Common myeloid progenitor, CD34-positive (primary cell): ENCODE measurements at regions not wholly inside any gene's neighbourhood (a gene's known extent, or its start where the extent isn't known, plus 50 kb on each side); places are given as distances from the start of the nearest gene placed in this dataset.
"Not testable (repeated sequence)": the region's sequence is repeated elsewhere in the genome, so short reads cannot be mapped to it uniquely, and the experiment has no call there.

ENCODE experiments used
- CTCF ChIA-PET: fragments of 350-600 bp; sonication (Branson Sonifier 250); formaldehyde crosslinking; loops from one replicate; lab custom pipeline; 2021; ENCODE audit warnings: antibody characterized with exemption; lab: Charles Lee
- POLR2A ChIA-PET: fragments of 350-600 bp; sonication (Branson Sonifier 250); formaldehyde crosslinking; loops from one replicate; lab custom pipeline; 2021; ENCODE audit warnings: antibody characterized with exemption; lab: Charles Lee
- DNase-seq, 3 donors: peaks; one replicate each; pipeline versions ENCODE4 v3.0.0 to v3.0.0-alpha.2; 2013
- H3K27ac ChIP-seq, 2 experiments: 1 replicate in 1 of 2; 2 replicates in 1 of 2; pipeline ENCODE4 v1.7.0; 2013; ENCODE audit warnings: inconsistent platforms in 2 of 2, low read length in 2 of 2, mild to moderate bottlenecking in 2 of 2, low read depth in 1 of 2, moderate library complexity in 1 of 2; ENCODE audit not compliant: severe bottlenecking in 2 of 2, insufficient read depth in 1 of 2, poor library complexity in 1 of 2
- H3K27me3 ChIP-seq, 5 experiments: replicated peaks in 2 of 5; 1 replicate in 3 of 5; 2 replicates in 2 of 5; pipeline versions ENCODE4 v1.6.1 to v1.7.0; 2013; ENCODE audit warnings: low read length in 4 of 5, mild to moderate bottlenecking in 2 of 5, moderate library complexity in 2 of 5, inconsistent platforms in 1 of 5; ENCODE audit not compliant: insufficient read depth in 5 of 5, control insufficient read depth in 4 of 5
- H3K36me3 ChIP-seq, 4 experiments: 1 replicate in 2 of 4; 2 replicates in 2 of 4; pipeline versions ENCODE4 v1.6.1 to v1.7.0; 2013; ENCODE audit warnings: low read length in 3 of 4, control low read depth in 1 of 4, mild to moderate bottlenecking in 1 of 4; ENCODE audit not compliant: control insufficient read depth in 4 of 4, insufficient read depth in 4 of 4
- H3K4me1 ChIP-seq, 4 experiments: 1 replicate in 3 of 4; 2 replicates in 1 of 4; pipeline versions ENCODE4 v1.6.1 to v1.7.1; 2013; ENCODE audit warnings: low read length in 3 of 4, mild to moderate bottlenecking in 3 of 4, control low read depth in 1 of 4, inconsistent platforms in 1 of 4, moderate library complexity in 1 of 4; ENCODE audit not compliant: control insufficient read depth in 4 of 4, insufficient read depth in 4 of 4; ENCODE audit errors: control extremely low read depth in 1 of 4
- H3K4me3 ChIP-seq, 7 experiments: 1 replicate in 4 of 7; 2 replicates in 3 of 7; pipeline versions ENCODE4 v1.5.1 to v1.7.0; 2013; ENCODE audit warnings: mild to moderate bottlenecking in 7 of 7, low read length in 6 of 7, moderate library complexity in 6 of 7, inconsistent platforms in 2 of 7, low read depth in 2 of 7, control low read depth in 1 of 7; ENCODE audit not compliant: insufficient read depth in 4 of 7, control insufficient read depth in 1 of 7; ENCODE audit errors: extremely low read depth in 1 of 7
- H3K9me3 ChIP-seq, 5 experiments: 1 replicate in 4 of 5; 2 replicates in 1 of 5; pipeline versions ENCODE4 v1.6.1 to v1.7.1; 2013; ENCODE audit warnings: low read length in 4 of 5, mild to moderate bottlenecking in 2 of 5, inconsistent platforms in 1 of 5, low read depth in 1 of 5, moderate library complexity in 1 of 5; ENCODE audit not compliant: control insufficient read depth in 4 of 5, insufficient read depth in 2 of 5; ENCODE audit errors: control extremely low read depth in 1 of 5
- WGBS: methylation state at CpG from one replicate; pipeline ENCODE4 v1.1.5; 2013; ENCODE audit not compliant: insufficient coverage; 5-methylcytosine and 5-hydroxymethylcytosine counted together

DNA sequence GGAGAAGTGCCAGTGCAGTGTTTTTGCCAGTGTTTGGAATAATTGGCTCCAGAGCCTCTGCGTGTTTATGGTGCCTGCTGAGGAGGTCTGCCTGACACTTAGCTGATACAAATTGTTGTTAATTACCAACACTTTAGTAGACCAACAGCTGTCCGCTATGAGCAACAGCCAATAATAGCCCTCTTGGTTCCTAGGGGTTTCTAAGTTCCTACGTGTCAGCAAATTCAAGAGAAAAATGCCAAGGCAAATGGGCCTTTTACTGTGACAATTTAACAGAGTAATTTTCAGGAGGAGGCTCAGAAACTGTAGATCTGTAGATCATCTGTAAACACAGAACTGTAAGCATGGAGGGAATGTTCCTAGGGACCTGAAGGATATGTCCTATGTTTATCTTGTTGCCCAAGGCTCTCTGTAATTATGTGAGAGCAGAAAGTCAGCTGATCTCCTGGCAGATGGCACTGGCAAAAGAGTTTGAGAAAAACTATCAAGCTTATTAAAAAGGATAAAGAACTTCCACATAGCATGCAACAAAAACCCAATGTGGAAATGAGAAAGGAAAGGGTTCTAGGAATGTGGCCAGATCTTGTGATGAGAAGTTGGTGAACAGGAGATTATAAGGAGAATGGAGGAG, 157.7 kb downstream of the GJA1 start:
- WGBS, result 68% methylated on average over 3 of the region's 3 CpGs
- no peak for DNase-seq
- Histone ChIP-seq H3K36me3 (no peaks in the 10 kb centered on the region), H3K9me3 (no peaks in the 10 kb centered on the region), H3K4me1 (no peaks in the 10 kb centered on the region), H3K27ac (no peak overlapping the region), H3K4me3 (no peak overlapping the region), H3K27me3 (no peaks in the 10 kb centered on the region)
- ChIA-PET CTCF (no interaction called here), POLR2A (no interaction called here)

DNA sequence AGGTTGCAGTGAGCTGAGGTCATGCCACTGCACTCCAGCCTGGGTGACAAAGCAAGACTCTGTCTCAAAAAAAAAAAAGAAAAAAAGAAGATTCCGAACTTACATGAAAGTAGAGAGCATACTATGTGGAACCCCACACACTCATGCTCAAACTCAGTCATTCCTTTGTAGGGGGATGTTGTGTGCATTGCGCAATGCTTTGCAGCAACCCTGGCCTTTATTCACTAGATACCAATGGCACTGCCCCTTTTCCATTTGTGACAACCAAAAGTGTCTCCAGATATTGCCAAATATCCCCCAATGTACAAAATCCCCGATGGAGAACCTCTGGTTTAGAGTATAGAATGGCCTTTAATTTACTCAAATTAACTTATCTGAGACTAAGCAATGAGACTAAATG, 158.6 kb downstream of the GJA1 start:
- no peaks in the 10 kb centered on the region for H3K36me3 ChIP-seq
- CTCF ChIA-PET, result no interaction called here
- no peak overlapping the region for H3K27ac ChIP-seq
- DNase-seq, result no peak
- POLR2A ChIA-PET, result no interaction called here
- no peaks in the 10 kb centered on the region for H3K9me3 ChIP-seq
- H3K27me3 ChIP-seq, result no peaks in the 10 kb centered on the region
- no peak overlapping the region for H3K4me3 ChIP-seq
- no CpG with 5 or more reads among the region's 3 CpGs for WGBS
- H3K4me1 ChIP-seq, result no peaks in the 10 kb centered on the region

DNA sequence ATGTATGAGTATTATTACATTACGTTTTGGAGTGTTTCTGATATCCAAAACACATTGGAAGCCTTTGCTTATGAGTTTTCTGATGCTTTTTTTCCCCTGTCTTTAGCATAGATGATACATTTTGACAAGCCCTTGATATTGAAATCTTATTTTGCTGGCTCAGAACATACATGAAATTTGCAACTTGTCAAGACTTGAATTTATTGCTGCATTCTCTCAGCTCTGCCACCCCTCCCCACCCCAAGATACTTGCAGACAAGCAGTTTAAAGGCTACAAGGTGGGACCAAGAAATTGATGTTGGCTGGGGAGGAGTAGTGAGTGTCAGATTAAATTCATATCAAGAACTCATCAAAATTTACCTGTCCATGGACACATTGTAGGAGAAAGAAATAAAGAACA, 160.2 kb downstream of the GJA1 start:
- Histone ChIP-seq H3K9me3 (no peaks in the 10 kb centered on the region), H3K36me3 (no peaks in the 10 kb centered on the region), H3K4me1 (no peaks in the 10 kb centered on the region), H3K27me3 (no peaks in the 10 kb centered on the region), H3K27ac (no peak overlapping the region), H3K4me3 (no peak overlapping the region)
- ChIA-PET CTCF (no interaction called here), POLR2A (no interaction called here)
- no peak for DNase-seq
- WGBS, result 100% methylated on average over 1 of the region's 1 CpG

DNA sequence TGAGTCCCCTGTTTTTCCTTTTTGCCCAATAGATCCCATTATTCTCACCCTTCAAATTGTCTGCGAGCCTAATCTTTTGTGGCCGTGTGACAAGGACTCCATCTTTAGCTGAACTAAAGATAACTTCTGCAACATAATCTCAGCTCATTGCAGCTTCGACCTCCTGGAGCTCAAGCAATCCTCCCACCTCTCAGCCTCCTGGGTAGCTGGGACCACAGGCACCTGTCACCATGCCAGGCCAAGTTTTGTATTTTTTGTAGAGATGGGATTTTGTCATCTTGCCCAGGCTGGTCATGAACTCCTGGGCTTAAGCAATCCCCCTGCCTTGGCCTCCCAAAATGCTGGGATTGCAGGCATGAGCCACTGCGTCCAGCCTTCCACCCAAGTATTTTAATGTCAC, 161.0 kb downstream of the GJA1 start:
- 100% methylated on average over 2 of the region's 4 CpGs for WGBS
- no peak for DNase-seq
- Histone ChIP-seq H3K36me3 (no peaks in the 10 kb centered on the region), H3K9me3 (peaks cover 0 to 1% (median 0%) of the 10 kb centered on the region in 5 experiments), H3K27ac (no peak overlapping the region), H3K4me3 (no peak overlapping the region), H3K4me1 (no peaks in the 10 kb centered on the region), H3K27me3 (no peaks in the 10 kb centered on the region)
- ChIA-PET CTCF (no interaction called here), POLR2A (interaction anchor here (0.5 kb wide), 1 partner anchor 741 kb away, joined by 3 read pairs; no protein-coding TSS in a partner anchor)

DNA sequence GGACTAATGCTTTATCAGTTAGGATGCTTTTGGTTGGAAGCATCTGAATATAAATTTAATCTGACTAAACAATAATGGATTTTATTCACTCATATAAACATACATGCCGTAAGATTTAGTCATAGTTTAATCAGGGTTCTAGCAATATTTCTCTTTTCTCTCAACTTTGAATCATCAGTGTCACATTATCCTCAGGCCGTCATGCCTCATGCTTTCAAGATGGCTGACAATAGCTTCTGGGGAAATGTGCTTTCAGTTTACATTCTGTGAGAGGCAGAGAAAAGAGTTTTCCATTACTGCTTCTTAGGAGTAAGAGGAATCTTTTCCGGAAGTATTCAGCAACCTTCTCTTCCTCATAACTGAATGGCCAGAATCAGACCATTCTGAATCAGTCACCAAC, 162.2 kb downstream of the GJA1 start:
- H3K4me1 ChIP-seq, result no peaks in the 10 kb centered on the region
- H3K4me3 ChIP-seq, result no peak overlapping the region
- H3K27me3 ChIP-seq, result no peaks in the 10 kb centered on the region
- WGBS, result 80% methylated on average over 1 of the region's 3 CpGs
- H3K9me3 ChIP-seq, result peaks cover 0 to 1% (median 0%) of the 10 kb centered on the region in 5 experiments
- no peak for DNase-seq
- ChIA-PET POLR2A (no interaction called here), CTCF (interaction anchor here (0.6 kb wide), 1 partner anchor 49 kb away, joined by 3 read pairs; no protein-coding TSS in a partner anchor)
- no peaks in the 10 kb centered on the region for H3K36me3 ChIP-seq
- H3K27ac ChIP-seq, result no peak overlapping the region

GRCh38 chr6:121599331-121599730, 163.9 kb downstream of the GJA1 start:
- H3K36me3 ChIP-seq, H3K4me1 ChIP-seq, H3K27me3 ChIP-seq, H3K9me3 ChIP-seq, H3K4me3 ChIP-seq, POLR2A ChIA-PET, DNase-seq, CTCF ChIA-PET, H3K27ac ChIP-seq: not testable (repeated sequence)
- WGBS, result 100% methylated on average over 4 of the region's 6 CpGs

DNA sequence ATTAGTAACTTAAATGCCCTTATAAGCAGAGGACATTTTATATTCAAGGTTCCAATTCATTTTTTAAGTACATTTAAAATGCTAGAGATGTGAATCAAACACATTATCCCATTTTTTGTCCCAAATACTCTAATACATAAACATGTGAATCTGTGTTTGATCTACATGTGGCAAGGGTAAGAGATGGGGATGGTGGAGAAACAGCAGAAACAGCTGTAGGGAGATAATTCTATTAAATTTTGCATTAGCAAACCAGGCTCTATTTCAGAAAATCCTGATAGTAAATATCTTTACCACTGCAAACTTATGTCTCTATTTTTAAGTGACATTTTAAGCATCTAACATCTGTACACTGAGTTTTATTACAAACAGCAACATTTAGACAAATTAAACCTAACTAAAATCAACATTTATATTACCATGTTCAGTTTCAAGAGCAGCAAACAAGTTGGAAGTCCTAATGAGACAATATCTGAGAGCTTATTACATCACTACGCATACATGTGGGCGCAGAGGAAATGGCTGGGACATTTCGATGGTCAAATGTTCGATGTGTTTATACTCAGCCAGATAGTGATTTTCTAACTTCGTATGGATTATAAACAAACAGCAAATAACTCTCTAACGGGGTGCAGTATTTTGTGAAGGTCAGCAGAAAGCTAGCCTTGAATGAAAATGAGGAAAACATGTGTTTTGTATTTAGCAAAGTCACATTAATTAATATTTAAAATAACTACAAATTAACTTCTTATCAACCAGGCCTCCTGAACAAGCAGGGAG, 165.1 kb downstream of the GJA1 start:
- WGBS, result 100% methylated on average over 4 of the region's 6 CpGs
- no peaks in the 10 kb centered on the region for H3K36me3 ChIP-seq
- no peaks in the 10 kb centered on the region for H3K4me1 ChIP-seq
- H3K27ac ChIP-seq, result no peak overlapping the region
- ChIA-PET POLR2A (interaction anchor here (0.5 kb wide), 1 partner anchor 99 kb away, joined by 3 read pairs; no protein-coding TSS in a partner anchor), CTCF (no interaction called here)
- peaks cover 0 to 1% (median 0%) of the 10 kb centered on the region in 5 experiments for H3K9me3 ChIP-seq
- no peak overlapping the region for H3K4me3 ChIP-seq
- no peaks in the 10 kb centered on the region for H3K27me3 ChIP-seq
- DNase-seq, result no peak
